Adrenal gland (tissue), 9 donors: ENCODE measurements at regions not wholly inside any gene's neighbourhood (a gene's known extent, or its start where the extent isn't known, plus 50 kb on each side); places are given as distances from the start of the nearest gene placed in this dataset.

Experiments used
- DNase-seq, 7 donors: peaks; one replicate each; pipeline ENCODE4 v3.0.0-alpha.2; 2019 to 2020
- H3K27ac ChIP-seq, 5 donors: fragments of 200-600 bp; sonication (generic) in 4 of 5; 1 replicate in 3 of 5; 2 replicates in 2 of 5; pipeline versions ENCODE4 v1.5.1 to v1.8.0; 2016 to 2020; ENCODE audit warnings: mild to moderate bottlenecking in 1 of 5
- H3K27me3 ChIP-seq: fragments of 200-600 bp; 2 replicates; pipeline ENCODE4 v1.8.0; 2021
- H3K36me3 ChIP-seq, 2 donors: fragments of 200-600 bp; replicated peaks in 1 of 2; 1 replicate in 1 of 2; 2 replicates in 1 of 2; pipeline versions ENCODE4 v1.5.1 to v1.8.0; 2018 to 2022
- H3K4me1 ChIP-seq, 2 donors: fragments of 200-600 bp; replicated peaks in 1 of 2; 1 replicate in 1 of 2; 2 replicates in 1 of 2; pipeline versions ENCODE4 v1.5.1 to v1.8.0; 2018 to 2021
- H3K4me3 ChIP-seq, 4 donors: fragments of 200-600 bp; sonication (generic) in 3 of 4; one replicate each; pipeline ENCODE4 v1.5.1; 2016 to 2018
- H3K9me3 ChIP-seq, 3 donors: fragments of 200-600 bp; sonication (generic) in 1 of 3; replicated peaks in 1 of 3; 1 replicate in 2 of 3; 2 replicates in 1 of 3; pipeline versions ENCODE4 v1.5.1 to v1.8.0; 2016 to 2021
- CTCF ChIP-seq, 6 experiments: fragments of 450-650 bp in 4 of 6; fragments of 200-600 bp in 2 of 6; sonication (generic) in 1 of 6; IDR thresholded peaks; 1 replicate in 5 of 6; 2 replicates in 1 of 6; pipeline versions ENCODE4 v1.5.1 to v1.8.0; 2016 to 2021; ENCODE audit warnings: antibody characterized with exemption in 6 of 6, mild to moderate bottlenecking in 2 of 6, moderate library complexity in 1 of 6
- POLR2A ChIP-seq, 2 donors: fragments of 450-650 bp; IDR thresholded peaks; one replicate each; pipeline ENCODE4 v1.6.1; 2017; ENCODE audit warnings: antibody characterized with exemption in 2 of 2, mild to moderate bottlenecking in 2 of 2, moderate library complexity in 1 of 2
- WGBS, 4 donors: extraction: QIAGEN DNeasy Blood & Tissue Kit in 2 of 4; methylation state at CpG; one replicate each; pipeline versions ENCODE4 v1.1.5 to v1.1.7; 2013 to 2017; 5-methylcytosine and 5-hydroxymethylcytosine counted together
- intact Hi-C, 2 donors: fragments of 100-400 bp; cut with DNase I; formaldehyde crosslinking; loops; one replicate each; pipeline versions ENCODE4 v1.14.1 to v1.15.0; 2022 to 2023
- donor health status: healthy with polysubstance abuse.
- donor health status: Bipolar disorder and iron deficiency.
- donor health status: DM: yes; HTN: yes; CAD: no.
- donor health status: DM: no; HTN: no; CAD: no.
- donor health status: DM: no; HTN: no; CAD: no.

GRCh38 chr3:90032980-90033641 is 925.7 kb downstream of the EPHA3 start:
- H3K9me3 ChIP-seq = peaks cover 0 to 3% (median 0%) of the 10 kb centered on the region in 3 donors
- H3K4me3 ChIP-seq = no peak overlapping the region
- H3K36me3 ChIP-seq = no peaks in the 10 kb centered on the region
- no peak overlapping the region for H3K27ac ChIP-seq
- no peak for DNase-seq
- TF ChIP-seq CTCF (IDR thresholded peaks at IDR 0.05) (no peak), POLR2A (IDR thresholded peaks at IDR 0.05) (no peak)
- no peaks in the 10 kb centered on the region for H3K27me3 ChIP-seq
- 36 to 51% (median 47%) methylated on average over 6 of the region's 6 CpGs for WGBS, 4 donors
- H3K4me1 ChIP-seq = no peaks in the 10 kb centered on the region
- intact Hi-C loops = no loop called here

- intact Hi-C loops = no loop called here
- Histone ChIP-seq H3K9me3 (no peaks in the 10 kb centered on the region), H3K27ac (no peak overlapping the region), H3K27me3 (no peaks in the 10 kb centered on the region), H3K4me1 (no peaks in the 10 kb centered on the region), H3K36me3 (no peaks in the 10 kb centered on the region), H3K4me3 (no peak overlapping the region)
- DNase-seq = no peak
- WGBS, 4 donors = 77 to 85% (median 81%) methylated on average over 2 of the region's 2 CpGs
- no peak for TF ChIP-seq POLR2A (IDR thresholded peaks at IDR 0.05)
- TF ChIP-seq CTCF (IDR thresholded peaks at IDR 0.05) = no peak
Observed at GRCh38 chr3:90034038-90034437, 926.6 kb downstream of the EPHA3 start.

- no peaks in the 10 kb centered on the region for H3K27me3 ChIP-seq
- no peaks in the 10 kb centered on the region for H3K36me3 ChIP-seq
- TF ChIP-seq POLR2A (IDR thresholded peaks at IDR 0.05) (no peak), CTCF (IDR thresholded peaks at IDR 0.05) (no peak)
- H3K9me3 ChIP-seq = no peaks in the 10 kb centered on the region
- intact Hi-C loops = no loop called here
- no peaks in the 10 kb centered on the region for H3K4me1 ChIP-seq
- 50 to 71% (median 58%) methylated on average over 1 of the region's 1 CpG for WGBS, 4 donors
- no peak overlapping the region for H3K27ac ChIP-seq
- no peak overlapping the region for H3K4me3 ChIP-seq
- DNase-seq = no peak
Observed at GRCh38 chr3:90035643-90036042, 928.2 kb downstream of the EPHA3 start.

GRCh38 chr3:90036939-90037469 is 929.6 kb downstream of the EPHA3 start:
- Histone ChIP-seq H3K36me3 (no peaks in the 10 kb centered on the region), H3K27me3 (no peaks in the 10 kb centered on the region), H3K9me3 (no peaks in the 10 kb centered on the region), H3K27ac (no peak overlapping the region), H3K4me1 (no peaks in the 10 kb centered on the region), H3K4me3 (no peak overlapping the region)
- no peak for TF ChIP-seq CTCF (IDR thresholded peaks at IDR 0.05)
- intact Hi-C loops = no loop called here
- no peak for DNase-seq
- 68 to 90% (median 83%) methylated on average over 1 of the region's 1 CpG for WGBS, 4 donors
